Right lobe of liver (tissue), 4 donors: ENCODE measurements at regions not wholly inside any gene's neighbourhood (a gene's known extent, or its start where the extent isn't known, plus 50 kb on each side); places are given as distances from the start of the nearest gene placed in this dataset.

Experiments used
- POLR2A ChIP-seq: fragments of 450-650 bp; IDR thresholded peaks from one replicate; pipeline ENCODE4 v1.6.1; 2017; ENCODE audit warnings: antibody characterized with exemption, mild to moderate bottlenecking
- TF ChIP-seq, protein P1 (sequence below), 4 donors: fragments of 200-600 bp in 3 of 4; fragments of 450-650 bp in 1 of 4; IDR thresholded peaks; one replicate each; pipeline versions ENCODE4 v1.5.1 to v1.8.0; 2016 to 2022; ENCODE audit warnings: antibody characterized with exemption in 4 of 4, mild to moderate bottlenecking in 2 of 4
- donor health status: DM: no; HTN: no; CAD: no.
- donor health status: DM: no; HTN: no; CAD: no.
- donor health status: DM: no; HTN: yes; CAD: no.

DNA sequence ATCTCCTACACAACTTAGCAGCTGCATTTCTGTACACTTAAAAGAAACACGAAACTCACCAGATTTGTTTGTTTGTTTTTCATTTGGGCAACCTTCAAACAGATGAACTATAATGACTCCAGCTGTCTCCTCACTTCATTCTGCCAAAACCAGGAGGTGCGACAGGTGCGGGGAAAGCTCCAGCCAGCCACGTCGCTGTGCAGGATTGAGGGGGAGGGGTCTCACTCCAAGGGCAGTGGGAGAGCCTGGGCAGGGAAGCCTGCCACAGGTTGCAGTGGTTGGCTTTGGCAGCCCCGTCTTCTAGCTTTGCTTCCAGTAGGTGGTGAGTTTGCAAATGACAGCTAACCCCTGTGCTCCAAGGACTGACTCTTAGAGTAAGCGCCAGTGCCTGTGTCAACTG is 215.8 kb downstream of the CEMIP2 start:
- TF ChIP-seq, protein P1, sequence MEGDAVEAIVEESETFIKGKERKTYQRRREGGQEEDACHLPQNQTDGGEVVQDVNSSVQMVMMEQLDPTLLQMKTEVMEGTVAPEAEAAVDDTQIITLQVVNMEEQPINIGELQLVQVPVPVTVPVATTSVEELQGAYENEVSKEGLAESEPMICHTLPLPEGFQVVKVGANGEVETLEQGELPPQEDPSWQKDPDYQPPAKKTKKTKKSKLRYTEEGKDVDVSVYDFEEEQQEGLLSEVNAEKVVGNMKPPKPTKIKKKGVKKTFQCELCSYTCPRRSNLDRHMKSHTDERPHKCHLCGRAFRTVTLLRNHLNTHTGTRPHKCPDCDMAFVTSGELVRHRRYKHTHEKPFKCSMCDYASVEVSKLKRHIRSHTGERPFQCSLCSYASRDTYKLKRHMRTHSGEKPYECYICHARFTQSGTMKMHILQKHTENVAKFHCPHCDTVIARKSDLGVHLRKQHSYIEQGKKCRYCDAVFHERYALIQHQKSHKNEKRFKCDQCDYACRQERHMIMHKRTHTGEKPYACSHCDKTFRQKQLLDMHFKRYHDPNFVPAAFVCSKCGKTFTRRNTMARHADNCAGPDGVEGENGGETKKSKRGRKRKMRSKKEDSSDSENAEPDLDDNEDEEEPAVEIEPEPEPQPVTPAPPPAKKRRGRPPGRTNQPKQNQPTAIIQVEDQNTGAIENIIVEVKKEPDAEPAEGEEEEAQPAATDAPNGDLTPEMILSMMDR (IDR thresholded peaks at IDR 0.05), result no peak
- TF ChIP-seq POLR2A, result no peak
